Keratinocyte (primary cell): ENCODE measurements at regions not wholly inside any gene's neighbourhood (a gene's known extent, or its start where the extent isn't known, plus 50 kb on each side); places are given as distances from the start of the nearest gene placed in this dataset.

Source experiments
- CTCF ChIP-seq, 3 experiments: IDR thresholded peaks in 1 of 3; conservative IDR thresholded peaks in 1 of 3; optimal IDR thresholded peaks in 1 of 3; 2 replicates in 2 of 3; 3 replicates in 1 of 3; pipeline versions ENCODE3 to v1.5.1; 2011; ENCODE audit warnings: low read length in 3 of 3, mild to moderate bottlenecking in 3 of 3, moderate library complexity in 2 of 3, control low read depth in 1 of 3, inconsistent platforms in 1 of 3; ENCODE audit not compliant: insufficient read depth in 2 of 3; ENCODE audit errors: extremely low read depth in 1 of 3
- EZH2 ChIP-seq: IDR thresholded peaks from one replicate; pipeline ENCODE4 v1.6.1; 2012; ENCODE audit warnings: inconsistent platforms, mild to moderate bottlenecking, low read length, moderate library complexity

- TF ChIP-seq CTCF (optimal IDR thresholded peaks at IDR 0.05 in 1 of 3, IDR thresholded peaks at IDR 0.05 in 1 of 3, conservative IDR thresholded peaks at IDR 0.05 in 1 of 3; ENCODE audit: extremely low read depth in 1 of 3, insufficient read depth in 2 of 3, low read length in 3 of 3) (no peak), EZH2 (no peak)
These were observed 1889.1 kb upstream of the AGA start for GRCh38 chr4:179331362-179331761.
